Peyer's patch (tissue), 4 donors: ENCODE measurements at regions not wholly inside any gene's neighbourhood (a gene's known extent, or its start where the extent isn't known, plus 50 kb on each side); places are given as distances from the start of the nearest gene placed in this dataset.

Experiments
- CTCF ChIP-seq, 6 experiments: fragments of 450-650 bp in 4 of 6; fragments of 200-600 bp in 2 of 6; sonication (generic) in 1 of 6; IDR thresholded peaks; one replicate each; pipeline ENCODE4 v1.5.1; 2017 to 2019; ENCODE audit warnings: antibody characterized with exemption in 6 of 6, mild to moderate bottlenecking in 3 of 6, moderate library complexity in 1 of 6
- POLR2A ChIP-seq, 2 donors: fragments of 450-650 bp; IDR thresholded peaks; one replicate each; pipeline ENCODE4 v1.5.1; 2017; ENCODE audit warnings: antibody characterized with exemption in 2 of 2, mild to moderate bottlenecking in 2 of 2, moderate library complexity in 2 of 2

DNA sequence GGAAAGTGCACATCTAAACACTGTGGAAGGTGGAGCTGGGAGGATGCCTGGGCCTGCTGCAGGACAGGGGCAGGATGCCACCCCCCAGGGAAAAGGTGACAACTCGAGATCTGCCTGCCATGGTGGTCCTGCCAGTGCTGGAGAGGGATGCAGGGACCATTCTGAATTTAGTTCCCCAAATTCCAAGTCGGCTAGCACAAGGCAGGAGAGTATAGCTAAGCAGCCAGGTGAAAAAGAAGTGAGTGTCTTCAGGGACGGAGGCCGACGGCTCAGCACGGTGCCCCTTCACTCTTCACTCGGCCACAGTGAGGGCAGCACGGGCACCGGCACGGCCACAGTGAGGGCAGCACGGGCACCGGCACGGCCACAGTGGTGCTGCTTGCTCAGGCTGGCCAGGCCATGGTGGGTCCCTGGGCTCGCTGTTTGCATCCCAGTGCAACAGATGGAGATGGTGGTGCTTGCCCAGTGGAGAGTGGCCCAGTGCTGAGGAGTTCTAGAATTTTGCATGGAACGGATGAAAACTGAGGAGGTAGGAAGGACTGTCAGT, 161.3 kb upstream of the SHH start:
- TF ChIP-seq CTCF (IDR thresholded peaks at IDR 0.05): no peak
- TF ChIP-seq POLR2A (IDR thresholded peaks at IDR 0.05): no peak
